ENCODE measurements at regions not wholly inside any gene's neighbourhood (a gene's known extent, or its start where the extent isn't known, plus 50 kb on each side); places are given as distances from the start of the nearest gene placed in this dataset.

GRCh38 chr4:14865031-14865366, 137.3 kb upstream of the CPEB2 start:
- Histone ChIP-seq H3K4me1 (ENCODE audit: control insufficient read depth, insufficient read depth, low read length) (peaks cover 39% of the 10 kb centered on the region), H3K9me3 (ENCODE audit: control insufficient read depth, low read length) (no peaks in the 10 kb centered on the region), H3K27me3 (replicated peaks; ENCODE audit: control insufficient read depth, insufficient read depth, low read length) (no peaks in the 10 kb centered on the region), H3K36me3 (ENCODE audit: control insufficient read depth, insufficient read depth, low read length, severe bottlenecking) (no peaks in the 10 kb centered on the region), H3K9ac (ENCODE audit: low read length) (no peak overlapping the region), H3K4me3 (ENCODE audit: low read length) (no peak overlapping the region)
- no peak for DNase-seq (ENCODE audit: low read depth)

GRCh38 chr4:14865804-14866203, 136.5 kb upstream of the CPEB2 start:
- H3K36me3 ChIP-seq (ENCODE audit: control insufficient read depth, insufficient read depth, low read length, severe bottlenecking), result no peaks in the 10 kb centered on the region
- no peaks in the 10 kb centered on the region for H3K27me3 ChIP-seq (replicated peaks; ENCODE audit: control insufficient read depth, insufficient read depth, low read length)
- no peak overlapping the region for H3K4me3 ChIP-seq (ENCODE audit: low read length)
- H3K4me1 ChIP-seq (ENCODE audit: control insufficient read depth, insufficient read depth, low read length), result peaks cover 39% of the 10 kb centered on the region
- no peak overlapping the region for H3K9ac ChIP-seq (ENCODE audit: low read length)
- H3K9me3 ChIP-seq (ENCODE audit: control insufficient read depth, low read length), result no peaks in the 10 kb centered on the region
- peak; percentile 73 for DNase-seq (ENCODE audit: low read depth)

- Histone ChIP-seq H3K4me1 (ENCODE audit: control insufficient read depth, insufficient read depth, low read length) (peaks cover 38% of the 10 kb centered on the region), H3K27me3 (replicated peaks; ENCODE audit: control insufficient read depth, insufficient read depth, low read length) (no peaks in the 10 kb centered on the region), H3K9ac (ENCODE audit: low read length) (no peak overlapping the region), H3K9me3 (ENCODE audit: control insufficient read depth, low read length) (no peaks in the 10 kb centered on the region), H3K4me3 (ENCODE audit: low read length) (no peak overlapping the region), H3K36me3 (ENCODE audit: control insufficient read depth, insufficient read depth, low read length, severe bottlenecking) (no peaks in the 10 kb centered on the region)
- no peak for DNase-seq (ENCODE audit: low read depth)
Observed at GRCh38 chr4:14867847-14868246, 134.4 kb upstream of the CPEB2 start.

GRCh38 chr4:14868426-14869395, 133.6 kb upstream of the CPEB2 start:
- H3K36me3 ChIP-seq (ENCODE audit: control insufficient read depth, insufficient read depth, low read length, severe bottlenecking), result no peaks in the 10 kb centered on the region
- H3K9ac ChIP-seq (ENCODE audit: low read length), result peak overlapping the region; percentile 6
- no peak for DNase-seq (ENCODE audit: low read depth)
- peaks cover 29% of the 10 kb centered on the region for H3K4me1 ChIP-seq (ENCODE audit: control insufficient read depth, insufficient read depth, low read length)
- H3K9me3 ChIP-seq (ENCODE audit: control insufficient read depth, low read length), result no peaks in the 10 kb centered on the region
- no peaks in the 10 kb centered on the region for H3K27me3 ChIP-seq (replicated peaks; ENCODE audit: control insufficient read depth, insufficient read depth, low read length)
- no peak overlapping the region for H3K4me3 ChIP-seq (ENCODE audit: low read length)

GRCh38 chr4:14871676-14872430, 130.4 kb upstream of the CPEB2 start:
- Histone ChIP-seq H3K4me1 (ENCODE audit: control insufficient read depth, insufficient read depth, low read length) (peaks cover 14% of the 10 kb centered on the region), H3K36me3 (ENCODE audit: control insufficient read depth, insufficient read depth, low read length, severe bottlenecking) (no peaks in the 10 kb centered on the region), H3K9ac (ENCODE audit: low read length) (no peak overlapping the region), H3K9me3 (ENCODE audit: control insufficient read depth, low read length) (no peaks in the 10 kb centered on the region), H3K4me3 (ENCODE audit: low read length) (no peak overlapping the region), H3K27me3 (replicated peaks; ENCODE audit: control insufficient read depth, insufficient read depth, low read length) (no peaks in the 10 kb centered on the region)
- DNase-seq (ENCODE audit: low read depth), result no peak

GRCh38 chr4:14874990-14875389, 127.3 kb upstream of the CPEB2 start:
- peaks cover 6% of the 10 kb centered on the region for H3K4me1 ChIP-seq (ENCODE audit: control insufficient read depth, insufficient read depth, low read length)
- DNase-seq (ENCODE audit: low read depth), result no peak
- H3K36me3 ChIP-seq (ENCODE audit: control insufficient read depth, insufficient read depth, low read length, severe bottlenecking), result no peaks in the 10 kb centered on the region
- no peaks in the 10 kb centered on the region for H3K27me3 ChIP-seq (replicated peaks; ENCODE audit: control insufficient read depth, insufficient read depth, low read length)
- H3K9ac ChIP-seq (ENCODE audit: low read length), result no peak overlapping the region
- no peak overlapping the region for H3K4me3 ChIP-seq (ENCODE audit: low read length)
- no peaks in the 10 kb centered on the region for H3K9me3 ChIP-seq (ENCODE audit: control insufficient read depth, low read length)

- DNase-seq (ENCODE audit: low read depth), result no peak
- no peak overlapping the region for H3K9ac ChIP-seq (ENCODE audit: low read length)
- H3K36me3 ChIP-seq (ENCODE audit: control insufficient read depth, insufficient read depth, low read length, severe bottlenecking), result no peaks in the 10 kb centered on the region
- H3K27me3 ChIP-seq (replicated peaks; ENCODE audit: control insufficient read depth, insufficient read depth, low read length), result no peaks in the 10 kb centered on the region
- no peaks in the 10 kb centered on the region for H3K9me3 ChIP-seq (ENCODE audit: control insufficient read depth, low read length)
- no peak overlapping the region for H3K4me3 ChIP-seq (ENCODE audit: low read length)
- peaks cover 6% of the 10 kb centered on the region for H3K4me1 ChIP-seq (ENCODE audit: control insufficient read depth, insufficient read depth, low read length)
Observed at GRCh38 chr4:14877246-14878225, 124.7 kb upstream of the CPEB2 start.

GRCh38 chr4:14878681-14879080, 123.6 kb upstream of the CPEB2 start:
- Histone ChIP-seq H3K27me3 (replicated peaks; ENCODE audit: control insufficient read depth, insufficient read depth, low read length) (no peaks in the 10 kb centered on the region), H3K36me3 (ENCODE audit: control insufficient read depth, insufficient read depth, low read length, severe bottlenecking) (no peaks in the 10 kb centered on the region), H3K9ac (ENCODE audit: low read length) (no peak overlapping the region), H3K4me1 (ENCODE audit: control insufficient read depth, insufficient read depth, low read length) (peaks cover 6% of the 10 kb centered on the region), H3K4me3 (ENCODE audit: low read length) (no peak overlapping the region), H3K9me3 (ENCODE audit: control insufficient read depth, low read length) (no peaks in the 10 kb centered on the region)
- DNase-seq (ENCODE audit: low read depth), result no peak

- H3K9ac ChIP-seq (ENCODE audit: low read length), result no peak overlapping the region
- no peak for DNase-seq (ENCODE audit: low read depth)
- H3K9me3 ChIP-seq (ENCODE audit: control insufficient read depth, low read length), result no peaks in the 10 kb centered on the region
- H3K4me1 ChIP-seq (ENCODE audit: control insufficient read depth, insufficient read depth, low read length), result peaks cover 6% of the 10 kb centered on the region
- H3K36me3 ChIP-seq (ENCODE audit: control insufficient read depth, insufficient read depth, low read length, severe bottlenecking), result no peaks in the 10 kb centered on the region
- no peak overlapping the region for H3K4me3 ChIP-seq (ENCODE audit: low read length)
- no peaks in the 10 kb centered on the region for H3K27me3 ChIP-seq (replicated peaks; ENCODE audit: control insufficient read depth, insufficient read depth, low read length)
Observed at GRCh38 chr4:14879683-14880082, 122.6 kb upstream of the CPEB2 start.

GRCh38 chr4:14880805-14881204, 121.5 kb upstream of the CPEB2 start:
- Histone ChIP-seq H3K9ac (ENCODE audit: low read length) (no peak overlapping the region), H3K27me3 (replicated peaks; ENCODE audit: control insufficient read depth, insufficient read depth, low read length) (no peaks in the 10 kb centered on the region), H3K4me3 (ENCODE audit: low read length) (no peak overlapping the region)

More at GRCh38 chr4:14880805-14881204, 121.5 kb upstream of the CPEB2 start:
- Histone ChIP-seq H3K36me3 (ENCODE audit: control insufficient read depth, insufficient read depth, low read length, severe bottlenecking) (no peaks in the 10 kb centered on the region), H3K9me3 (ENCODE audit: control insufficient read depth, low read length) (no peaks in the 10 kb centered on the region), H3K4me1 (ENCODE audit: control insufficient read depth, insufficient read depth, low read length) (peaks cover 6% of the 10 kb centered on the region)
- DNase-seq (ENCODE audit: low read depth), result no peak
